WTC11 (cell line): ENCODE measurements at regions not wholly inside any gene's neighbourhood (a gene's known extent, or its start where the extent isn't known, plus 50 kb on each side); places are given as distances from the start of the nearest gene placed in this dataset.

ENCODE experiments used
- ATAC-seq: fragments of 200-7000 bp; cut with Tn5 transposase; 2 replicates; pipeline ENCODE4 v1.10.0; 2021; ENCODE audit warnings: mild to moderate bottlenecking, moderate library complexity
- CTCF ChIA-PET: fragments of 300-600 bp; sonication (Branson Sonifier 250); formaldehyde crosslinking; loops from one replicate; lab custom pipeline; 2021; ENCODE audit warnings: antibody characterized with exemption; lab: Charles Lee
- POLR2A ChIA-PET: fragments of 350-600 bp; sonication (Branson Sonifier 250); formaldehyde crosslinking; loops from one replicate; lab custom pipeline; 2021; ENCODE audit warnings: antibody characterized with exemption; lab: Charles Lee
- DNase-seq: peaks from one replicate; pipeline ENCODE4 v3.0.0; 2021; ENCODE audit warnings: low spot score
- H3K27ac Mint-ChIP-seq: 2 replicates; pipeline ENCODE4 v1.8.0; 2021; ENCODE audit warnings: mixed read lengths
- H3K27me3 Mint-ChIP-seq: 2 replicates; pipeline ENCODE4 v1.8.0; 2021; ENCODE audit warnings: low read depth, mild to moderate bottlenecking, moderate library complexity, mixed read lengths
- H3K36me3 Mint-ChIP-seq: 2 replicates; pipeline ENCODE4 v1.8.0; 2021; ENCODE audit warnings: mixed read lengths
- H3K4me1 Mint-ChIP-seq: 2 replicates; pipeline ENCODE4 v1.8.0; 2022; ENCODE audit warnings: mixed read lengths
- H3K4me3 Mint-ChIP-seq: 2 replicates; pipeline ENCODE4 v1.8.0; 2021; ENCODE audit warnings: mild to moderate bottlenecking, moderate library complexity, mixed read lengths
- H3K9me3 Mint-ChIP-seq: 2 replicates; pipeline ENCODE4 v1.8.0; 2021; ENCODE audit warnings: mixed read lengths
- ATF2 ChIP-seq: sonication (generic); formaldehyde crosslinking; IDR thresholded peaks from 2 replicates; pipeline ENCODE4 v1.8.1; 2022; ENCODE audit warnings: low read depth, missing genetic modification reagents, borderline replicate concordance
- CREM ChIP-seq: sonication (generic); formaldehyde crosslinking; IDR thresholded peaks from 2 replicates; pipeline ENCODE4 v1.8.1; 2022; ENCODE audit warnings: mild to moderate bottlenecking, missing genetic modification reagents, moderate library complexity
- MAX ChIP-seq: sonication (generic); formaldehyde crosslinking; IDR thresholded peaks from 2 replicates; pipeline ENCODE4 v1.8.0; 2022; ENCODE audit warnings: mild to moderate bottlenecking, missing genetic modification reagents
- MXD4 ChIP-seq: fragments of 250-450 bp; sonication (Bioruptor Pico); IDR thresholded peaks from 2 replicates; pipeline ENCODE4 v1.8.0; 2021; ENCODE audit warnings: mild to moderate bottlenecking, moderate library complexity, borderline replicate concordance
- PRDM15 ChIP-seq: sonication (generic); formaldehyde crosslinking; IDR thresholded peaks from 2 replicates; pipeline ENCODE4 v1.8.0; 2022; ENCODE audit warnings: missing genetic modification reagents
- SOX15 ChIP-seq: fragments of 250-450 bp; sonication (Bioruptor Pico); IDR thresholded peaks from 2 replicates; pipeline ENCODE4 v1.9.0; 2021; ENCODE audit warnings: mild to moderate bottlenecking
- ZNF121 ChIP-seq: sonication (generic); formaldehyde crosslinking; IDR thresholded peaks from 2 replicates; pipeline ENCODE4 v1.8.0; 2023; ENCODE audit warnings: missing genetic modification reagents
- ZNF232 ChIP-seq: sonication (generic); formaldehyde crosslinking; IDR thresholded peaks from 2 replicates; pipeline ENCODE4 v1.8.0; 2022; ENCODE audit warnings: mild to moderate bottlenecking, missing genetic modification reagents
- ZNF281 ChIP-seq: sonication (generic); formaldehyde crosslinking; IDR thresholded peaks from 2 replicates; pipeline ENCODE4 v1.8.0; 2023; ENCODE audit warnings: mild to moderate bottlenecking, missing genetic modification reagents
- ZNF425 ChIP-seq: fragments of 250-450 bp; sonication (Bioruptor Pico); conservative IDR thresholded peaks from 2 replicates; pipeline ENCODE4 v1.9.0; 2021; ENCODE audit warnings: mild to moderate bottlenecking
- TF ChIP-seq, protein P1 (sequence below): sonication (generic); formaldehyde crosslinking; IDR thresholded peaks from 2 replicates; pipeline ENCODE4 v1.8.1; 2023; ENCODE audit warnings: mild to moderate bottlenecking, missing genetic modification reagents, moderate library complexity
- TF ChIP-seq, protein P2 (sequence below): sonication (generic); formaldehyde crosslinking; IDR thresholded peaks from 2 replicates; pipeline ENCODE4 v1.8.0; 2022; ENCODE audit warnings: mild to moderate bottlenecking, missing genetic modification reagents
- TF ChIP-seq, protein P3 (sequence below): sonication (generic); formaldehyde crosslinking; IDR thresholded peaks from 2 replicates; pipeline ENCODE4 v1.8.0; 2022; ENCODE audit warnings: mild to moderate bottlenecking, missing genetic modification reagents
- TF ChIP-seq, protein P4 (sequence below): sonication (generic); formaldehyde crosslinking; IDR thresholded peaks from 2 replicates; pipeline ENCODE4 v1.8.0; 2022; ENCODE audit warnings: mild to moderate bottlenecking, missing genetic modification reagents
- TF ChIP-seq, protein P5 (sequence below): fragments of 250-450 bp; sonication (Bioruptor Pico); IDR thresholded peaks from 2 replicates; pipeline ENCODE4 v1.9.0; 2021; ENCODE audit warnings: mild to moderate bottlenecking, borderline replicate concordance

DNA sequence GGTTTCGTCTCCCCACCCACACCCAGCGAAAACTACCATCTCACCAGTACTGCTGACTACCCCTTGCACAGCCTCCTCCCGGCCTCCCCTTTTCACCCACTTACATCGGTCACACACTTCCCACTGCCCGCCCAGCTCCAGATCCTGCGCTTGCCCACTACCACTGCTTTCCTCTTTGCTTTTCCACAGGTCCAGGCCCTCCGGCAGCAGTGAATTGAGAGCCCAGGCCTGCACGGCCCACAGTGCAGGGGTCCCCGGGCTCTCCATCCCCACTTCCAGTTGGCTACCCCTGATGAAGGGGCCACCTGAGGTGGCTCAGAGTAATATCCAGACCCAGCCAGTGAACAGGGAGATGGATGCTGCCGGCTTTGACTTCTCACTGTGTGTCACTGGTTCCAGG, 120.2 kb upstream of the FSTL4 start:
- DNase-seq (no peak), ATAC-seq (no peak)
- Mint-ChIP-seq H3K4me3 (no peak overlapping the region), H3K27me3 (no peaks in the 10 kb centered on the region), H3K9me3 (peaks cover 34% of the 10 kb centered on the region), H3K36me3 (no peaks in the 10 kb centered on the region; the same call in 1 of the 2 replicates), H3K4me1 (no peaks in the 10 kb centered on the region), H3K27ac (no peak overlapping the region)
- TF ChIP-seq ZNF232 (CRISPR knock-in tag) (no peak), MXD4 (CRISPR knock-in tag) (no peak), PRDM15 (CRISPR knock-in tag) (no peak), MAX (CRISPR knock-in tag) (no peak), ATF2 (CRISPR knock-in tag) (no peak), SOX15 (CRISPR knock-in tag) (no peak), CREM (no peak), ZNF281 (CRISPR knock-in tag) (no peak), ZNF425 (CRISPR knock-in tag) (no peak), ZNF121 (CRISPR knock-in tag) (no peak)
- TF ChIP-seq, protein P1, sequence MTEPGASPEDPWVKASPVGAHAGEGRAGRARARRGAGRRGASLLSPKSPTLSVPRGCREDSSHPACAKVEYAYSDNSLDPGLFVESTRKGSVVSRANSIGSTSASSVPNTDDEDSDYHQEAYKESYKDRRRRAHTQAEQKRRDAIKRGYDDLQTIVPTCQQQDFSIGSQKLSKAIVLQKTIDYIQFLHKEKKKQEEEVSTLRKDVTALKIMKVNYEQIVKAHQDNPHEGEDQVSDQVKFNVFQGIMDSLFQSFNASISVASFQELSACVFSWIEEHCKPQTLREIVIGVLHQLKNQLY (CRISPR knock-in tag) = no peak
- TF ChIP-seq, protein P2, sequence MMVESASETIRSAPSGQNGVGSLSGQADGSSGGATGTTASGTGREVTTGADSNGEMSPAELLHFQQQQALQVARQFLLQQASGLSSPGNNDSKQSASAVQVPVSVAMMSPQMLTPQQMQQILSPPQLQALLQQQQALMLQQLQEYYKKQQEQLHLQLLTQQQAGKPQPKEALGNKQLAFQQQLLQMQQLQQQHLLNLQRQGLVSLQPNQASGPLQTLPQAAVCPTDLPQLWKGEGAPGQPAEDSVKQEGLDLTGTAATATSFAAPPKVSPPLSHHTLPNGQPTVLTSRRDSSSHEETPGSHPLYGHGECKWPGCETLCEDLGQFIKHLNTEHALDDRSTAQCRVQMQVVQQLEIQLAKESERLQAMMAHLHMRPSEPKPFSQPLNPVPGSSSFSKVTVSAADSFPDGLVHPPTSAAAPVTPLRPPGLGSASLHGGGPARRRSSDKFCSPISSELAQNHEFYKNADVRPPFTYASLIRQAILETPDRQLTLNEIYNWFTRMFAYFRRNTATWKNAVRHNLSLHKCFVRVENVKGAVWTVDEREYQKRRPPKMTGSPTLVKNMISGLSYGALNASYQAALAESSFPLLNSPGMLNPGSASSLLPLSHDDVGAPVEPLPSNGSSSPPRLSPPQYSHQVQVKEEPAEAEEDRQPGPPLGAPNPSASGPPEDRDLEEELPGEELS (CRISPR knock-in tag) = no peak
- TF ChIP-seq, protein P3, sequence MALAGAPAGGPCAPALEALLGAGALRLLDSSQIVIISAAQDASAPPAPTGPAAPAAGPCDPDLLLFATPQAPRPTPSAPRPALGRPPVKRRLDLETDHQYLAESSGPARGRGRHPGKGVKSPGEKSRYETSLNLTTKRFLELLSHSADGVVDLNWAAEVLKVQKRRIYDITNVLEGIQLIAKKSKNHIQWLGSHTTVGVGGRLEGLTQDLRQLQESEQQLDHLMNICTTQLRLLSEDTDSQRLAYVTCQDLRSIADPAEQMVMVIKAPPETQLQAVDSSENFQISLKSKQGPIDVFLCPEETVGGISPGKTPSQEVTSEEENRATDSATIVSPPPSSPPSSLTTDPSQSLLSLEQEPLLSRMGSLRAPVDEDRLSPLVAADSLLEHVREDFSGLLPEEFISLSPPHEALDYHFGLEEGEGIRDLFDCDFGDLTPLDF = no peak
- TF ChIP-seq, protein P4, sequence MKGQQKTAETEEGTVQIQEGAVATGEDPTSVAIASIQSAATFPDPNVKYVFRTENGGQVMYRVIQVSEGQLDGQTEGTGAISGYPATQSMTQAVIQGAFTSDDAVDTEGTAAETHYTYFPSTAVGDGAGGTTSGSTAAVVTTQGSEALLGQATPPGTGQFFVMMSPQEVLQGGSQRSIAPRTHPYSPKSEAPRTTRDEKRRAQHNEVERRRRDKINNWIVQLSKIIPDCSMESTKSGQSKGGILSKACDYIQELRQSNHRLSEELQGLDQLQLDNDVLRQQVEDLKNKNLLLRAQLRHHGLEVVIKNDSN (CRISPR knock-in tag) = no peak
- TF ChIP-seq, protein P5, sequence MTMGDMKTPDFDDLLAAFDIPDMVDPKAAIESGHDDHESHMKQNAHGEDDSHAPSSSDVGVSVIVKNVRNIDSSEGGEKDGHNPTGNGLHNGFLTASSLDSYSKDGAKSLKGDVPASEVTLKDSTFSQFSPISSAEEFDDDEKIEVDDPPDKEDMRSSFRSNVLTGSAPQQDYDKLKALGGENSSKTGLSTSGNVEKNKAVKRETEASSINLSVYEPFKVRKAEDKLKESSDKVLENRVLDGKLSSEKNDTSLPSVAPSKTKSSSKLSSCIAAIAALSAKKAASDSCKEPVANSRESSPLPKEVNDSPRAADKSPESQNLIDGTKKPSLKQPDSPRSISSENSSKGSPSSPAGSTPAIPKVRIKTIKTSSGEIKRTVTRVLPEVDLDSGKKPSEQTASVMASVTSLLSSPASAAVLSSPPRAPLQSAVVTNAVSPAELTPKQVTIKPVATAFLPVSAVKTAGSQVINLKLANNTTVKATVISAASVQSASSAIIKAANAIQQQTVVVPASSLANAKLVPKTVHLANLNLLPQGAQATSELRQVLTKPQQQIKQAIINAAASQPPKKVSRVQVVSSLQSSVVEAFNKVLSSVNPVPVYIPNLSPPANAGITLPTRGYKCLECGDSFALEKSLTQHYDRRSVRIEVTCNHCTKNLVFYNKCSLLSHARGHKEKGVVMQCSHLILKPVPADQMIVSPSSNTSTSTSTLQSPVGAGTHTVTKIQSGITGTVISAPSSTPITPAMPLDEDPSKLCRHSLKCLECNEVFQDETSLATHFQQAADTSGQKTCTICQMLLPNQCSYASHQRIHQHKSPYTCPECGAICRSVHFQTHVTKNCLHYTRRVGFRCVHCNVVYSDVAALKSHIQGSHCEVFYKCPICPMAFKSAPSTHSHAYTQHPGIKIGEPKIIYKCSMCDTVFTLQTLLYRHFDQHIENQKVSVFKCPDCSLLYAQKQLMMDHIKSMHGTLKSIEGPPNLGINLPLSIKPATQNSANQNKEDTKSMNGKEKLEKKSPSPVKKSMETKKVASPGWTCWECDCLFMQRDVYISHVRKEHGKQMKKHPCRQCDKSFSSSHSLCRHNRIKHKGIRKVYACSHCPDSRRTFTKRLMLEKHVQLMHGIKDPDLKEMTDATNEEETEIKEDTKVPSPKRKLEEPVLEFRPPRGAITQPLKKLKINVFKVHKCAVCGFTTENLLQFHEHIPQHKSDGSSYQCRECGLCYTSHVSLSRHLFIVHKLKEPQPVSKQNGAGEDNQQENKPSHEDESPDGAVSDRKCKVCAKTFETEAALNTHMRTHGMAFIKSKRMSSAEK = no peak
- ChIA-PET POLR2A (no interaction called here), CTCF (no interaction called here)
